HPDE6-E6E7 (cell line): ENCODE measurements at regions not wholly inside any gene's neighbourhood (a gene's known extent, or its start where the extent isn't known, plus 50 kb on each side); places are given as distances from the start of the nearest gene placed in this dataset.
"Not testable (repeated sequence)": the region's sequence is repeated elsewhere in the genome, so short reads cannot be mapped to it uniquely, and the experiment has no call there.

Experiments
- DNase-seq: peaks from one replicate; pipeline ENCODE4 v3.0.0; 2011; ENCODE audit warnings: missing footprints; ENCODE audit errors: extremely low spot score

DNA sequence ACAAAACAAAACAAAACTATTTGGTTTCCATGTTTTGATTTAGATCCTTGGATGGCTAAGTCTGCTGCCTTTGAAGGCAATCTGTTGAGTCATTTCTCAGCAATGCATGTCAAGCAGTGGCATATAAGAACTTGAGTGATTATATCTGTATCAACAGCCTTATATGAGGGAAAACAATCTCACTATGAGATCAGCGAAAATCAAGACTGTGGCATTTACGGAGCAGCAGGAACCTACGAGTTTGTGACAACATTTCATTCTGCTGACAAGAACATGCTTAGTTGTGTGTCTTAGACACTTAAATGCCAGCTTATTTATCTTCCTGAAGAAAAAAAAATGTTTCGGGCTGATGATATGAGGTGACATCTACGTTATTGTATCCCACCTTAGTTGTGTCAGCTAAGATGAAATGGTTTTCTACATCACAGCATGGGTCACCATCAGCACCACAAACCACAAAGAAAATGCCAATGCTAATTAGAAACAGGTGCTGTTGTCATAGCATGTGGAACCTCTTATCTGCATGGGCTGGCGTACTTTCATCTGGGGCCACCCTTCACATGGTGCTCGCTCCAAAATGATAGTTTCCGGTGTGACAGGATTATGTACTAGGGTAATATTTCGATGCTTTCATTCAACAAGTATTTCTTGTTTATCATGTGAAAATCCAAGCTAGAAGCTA is 1085.5 kb downstream of the SORCS1 start:
- no peak for DNase-seq

DNA sequence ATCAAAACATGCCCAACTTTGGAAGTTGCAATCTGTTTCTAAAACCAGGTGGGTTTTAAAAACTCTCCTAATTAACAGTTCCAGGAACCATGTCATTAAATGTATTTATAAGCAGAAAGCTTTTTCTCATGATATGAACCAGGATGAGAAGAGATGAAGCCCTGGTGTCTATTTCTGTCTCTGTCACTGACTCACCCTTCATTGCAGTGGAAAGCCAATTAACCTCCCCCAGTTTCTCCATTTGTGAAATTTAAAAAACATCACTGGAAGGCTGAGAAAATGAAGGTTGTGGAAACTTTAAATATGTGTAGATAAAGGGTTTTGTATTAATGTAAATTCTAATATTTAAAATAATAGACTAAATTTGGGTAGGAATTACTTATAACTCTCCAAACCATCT is 1088.0 kb downstream of the SORCS1 start:
- no peak for DNase-seq

DNA sequence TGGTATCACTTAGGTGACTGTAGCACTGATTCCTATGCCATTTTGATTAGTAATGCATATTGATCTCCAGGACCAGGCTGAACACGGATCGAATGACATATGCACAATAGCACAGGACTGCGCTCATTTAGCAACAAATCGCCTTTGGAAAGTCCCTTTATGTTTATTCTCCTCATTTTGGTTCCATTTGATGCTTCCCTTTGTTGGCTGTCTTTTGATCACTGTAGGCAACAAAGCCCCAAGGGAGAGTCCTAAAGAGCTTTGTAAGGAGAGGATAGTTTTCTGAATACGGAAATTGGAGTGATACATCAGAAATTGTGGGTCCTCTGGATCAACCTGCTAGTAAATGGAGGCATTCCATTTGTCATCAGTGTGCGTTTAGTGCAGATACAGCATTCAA is 1111.4 kb downstream of the SORCS1 start:
- DNase-seq, result no peak

DNA sequence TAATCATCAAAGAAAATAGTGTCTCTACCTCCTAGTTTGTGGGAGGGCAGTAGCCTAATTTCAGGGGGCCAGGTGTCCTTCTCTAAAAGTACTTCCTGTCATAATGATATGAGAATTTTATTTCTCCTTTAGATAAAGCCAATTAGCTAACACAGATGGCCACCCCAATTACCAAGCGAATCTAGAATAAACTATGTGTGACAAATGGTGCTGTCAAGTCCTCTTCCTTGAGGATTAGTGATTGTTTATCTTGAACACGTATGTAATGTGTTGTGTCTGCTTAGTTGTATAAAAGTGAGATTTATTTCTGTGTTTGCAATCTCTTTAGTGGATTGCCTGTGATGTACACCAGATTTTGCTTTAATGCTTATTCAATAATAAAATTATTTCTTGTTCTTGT is 1120.0 kb downstream of the SORCS1 start:
- DNase-seq, result no peak

DNA sequence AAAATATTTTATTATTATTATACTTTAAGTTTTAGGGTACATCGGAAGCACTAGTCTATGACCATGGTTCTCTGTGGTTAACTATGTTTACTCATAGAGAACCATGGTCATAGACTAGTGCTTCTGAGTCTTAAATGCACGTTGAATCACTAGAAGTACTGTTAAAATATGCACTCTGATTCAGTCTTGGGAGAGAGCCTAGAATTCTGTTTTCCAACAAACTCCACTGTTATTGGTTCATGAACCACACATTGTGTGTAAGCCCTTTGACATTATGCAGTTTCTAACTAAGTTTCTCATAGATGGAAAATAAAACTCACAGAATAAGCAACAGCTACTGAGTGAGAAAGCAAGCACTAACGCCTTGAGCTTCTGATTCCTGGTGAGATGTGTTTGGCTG is 1120.6 kb downstream of the SORCS1 start:
- DNase-seq, result no peak

DNA sequence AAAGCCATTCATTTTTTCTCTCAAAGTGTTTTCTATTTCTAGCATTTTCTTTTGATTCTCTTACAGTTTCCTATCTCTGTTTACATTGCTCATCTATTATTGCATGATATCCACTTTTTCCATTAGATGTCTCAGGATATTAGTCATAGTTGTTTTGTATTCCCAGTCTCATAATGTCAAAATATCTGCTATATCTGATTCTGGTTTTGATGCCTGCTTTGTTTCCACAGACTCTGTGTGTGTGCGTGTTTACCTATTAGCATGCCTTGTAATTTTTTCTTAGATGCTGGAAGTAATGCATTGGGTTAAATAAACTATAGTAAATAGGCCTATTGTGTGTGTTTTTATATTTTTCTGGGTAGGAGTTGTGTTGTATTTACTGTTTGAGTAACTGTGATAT is 1126.3 kb downstream of the SORCS1 start:
- DNase-seq, result no peak

DNA sequence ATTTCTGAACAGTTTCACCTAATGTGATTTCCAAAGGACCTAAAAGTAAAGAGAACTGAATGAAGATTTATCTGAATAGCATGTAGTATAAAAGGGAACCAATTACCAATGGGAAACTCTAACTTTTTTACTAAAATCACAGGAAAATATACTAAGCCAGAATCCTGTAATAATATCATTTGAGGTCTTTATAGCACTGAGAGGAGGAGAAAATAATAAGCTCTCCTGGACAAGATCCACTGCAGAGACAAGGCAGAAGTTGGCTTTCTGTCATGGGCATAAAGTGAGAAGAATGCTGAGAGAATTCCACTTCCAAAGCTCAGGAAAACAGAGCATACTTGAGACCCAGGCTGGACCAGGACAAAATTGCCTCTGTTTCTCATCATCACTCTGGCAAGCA is 1131.4 kb downstream of the SORCS1 start:
- DNase-seq, result no peak

DNA sequence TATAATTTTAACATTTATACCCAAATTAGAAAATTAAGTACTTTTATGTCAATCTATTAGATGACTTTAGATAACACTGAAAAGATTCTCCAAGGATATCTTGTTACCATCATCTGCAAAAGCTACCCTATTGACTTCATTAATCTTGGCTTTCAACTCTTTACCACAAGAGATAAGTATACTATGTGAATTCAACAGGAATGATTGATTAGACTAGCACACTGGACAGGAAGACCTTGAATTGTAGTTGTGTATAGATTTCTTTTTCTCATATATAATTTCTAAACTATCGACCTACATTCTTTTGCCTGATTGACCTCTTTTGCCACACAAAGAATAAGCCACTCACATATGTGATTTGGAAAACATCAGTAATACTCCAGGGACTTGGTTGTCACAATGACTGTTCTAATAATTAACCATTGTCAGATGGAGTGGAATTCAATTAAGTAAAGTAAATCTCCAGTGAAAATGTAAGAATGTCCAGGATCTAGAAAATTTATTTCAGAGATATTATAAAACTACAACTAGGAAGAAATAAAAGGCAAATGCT is 1132.0 kb downstream of the SORCS1 start:
- DNase-seq, result no peak

DNA sequence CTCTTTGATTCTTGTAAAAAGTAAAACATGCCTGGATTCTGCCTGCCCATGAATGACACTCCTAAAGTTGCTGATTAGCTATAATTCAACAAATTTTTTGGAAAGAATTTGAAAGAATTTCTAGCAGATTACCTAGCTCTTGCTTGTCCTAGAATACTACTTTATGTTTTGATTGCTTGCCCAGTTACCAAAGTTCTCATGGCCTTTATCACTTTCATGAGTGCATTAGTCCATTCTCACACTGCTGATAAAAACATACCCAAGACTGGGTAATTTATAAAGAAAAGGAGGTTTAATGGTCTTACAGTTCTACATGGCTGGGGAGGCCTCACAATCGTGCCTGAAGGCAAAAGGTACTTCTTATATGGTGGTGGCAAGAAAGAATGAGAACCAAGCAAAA is 1137.3 kb downstream of the SORCS1 start:
- DNase-seq, result no peak

DNA sequence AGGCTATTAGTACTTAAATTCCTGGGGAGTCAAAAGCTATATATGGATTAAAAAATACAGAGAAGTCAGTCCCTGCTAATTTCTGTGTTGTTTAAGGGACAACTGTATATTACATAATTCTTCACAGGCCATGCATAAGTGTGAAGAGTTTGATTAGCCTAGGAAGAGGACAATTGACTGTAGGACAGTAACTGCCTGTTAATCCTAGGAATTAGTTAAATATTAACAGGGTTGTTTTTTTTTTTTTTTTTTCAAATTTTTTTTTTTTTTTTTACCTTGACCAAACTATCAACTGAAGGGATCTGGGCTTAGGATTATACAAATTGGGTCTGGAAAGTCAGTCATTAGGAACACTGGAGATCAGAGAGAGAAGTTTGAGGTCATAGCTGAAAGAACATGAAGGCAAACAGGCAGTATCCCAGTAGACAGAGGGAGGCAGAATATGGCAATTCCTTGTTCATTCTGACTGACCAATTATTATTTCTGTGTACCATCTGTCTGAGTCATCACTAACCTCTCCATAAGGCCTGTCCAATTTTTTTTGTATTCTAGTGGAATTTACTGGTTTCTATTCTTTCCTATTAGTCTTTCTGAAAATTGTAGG is 1139.2 kb downstream of the SORCS1 start:
- no peak for DNase-seq

DNA sequence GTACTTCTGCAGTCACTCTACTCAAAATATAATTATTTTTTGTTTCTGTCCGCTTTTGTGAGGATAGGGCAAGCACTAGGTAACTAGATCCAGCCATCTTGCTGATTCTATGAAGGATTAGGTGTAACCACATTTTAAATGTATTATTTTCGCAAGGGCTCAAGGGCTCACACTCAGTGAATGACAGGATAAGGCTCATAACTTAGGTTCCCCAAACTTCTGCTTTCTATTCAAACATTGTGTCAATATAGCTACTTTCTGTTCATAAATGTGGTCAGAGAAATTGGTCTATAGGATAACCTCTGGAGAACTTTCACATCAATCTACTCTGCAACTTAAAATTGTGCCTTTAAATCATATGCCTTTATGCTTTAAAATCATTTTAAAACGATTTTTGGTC is 1141.2 kb downstream of the SORCS1 start:
- DNase-seq, result no peak

DNA sequence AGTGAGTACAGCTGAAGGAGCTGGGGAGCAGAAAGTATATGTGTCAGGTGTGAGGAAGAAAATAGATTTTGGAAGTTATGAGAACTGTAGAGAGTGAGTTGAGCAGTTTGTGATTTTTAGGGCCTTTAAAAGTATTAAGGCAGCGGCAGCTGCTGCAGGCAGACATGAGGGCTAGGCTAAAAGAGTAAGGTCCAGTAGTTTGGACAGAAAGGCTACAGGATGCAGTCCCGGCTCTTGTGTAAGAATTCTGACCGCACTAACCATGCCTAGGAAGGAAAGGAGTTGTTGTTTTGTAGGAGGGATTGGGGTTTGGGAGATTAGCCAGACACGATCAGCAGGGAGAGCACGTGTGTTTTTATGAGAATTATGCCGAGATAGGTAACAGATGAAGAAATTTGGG is 1144.9 kb downstream of the SORCS1 start:
- DNase-seq, result not testable (repeated sequence)

DNA sequence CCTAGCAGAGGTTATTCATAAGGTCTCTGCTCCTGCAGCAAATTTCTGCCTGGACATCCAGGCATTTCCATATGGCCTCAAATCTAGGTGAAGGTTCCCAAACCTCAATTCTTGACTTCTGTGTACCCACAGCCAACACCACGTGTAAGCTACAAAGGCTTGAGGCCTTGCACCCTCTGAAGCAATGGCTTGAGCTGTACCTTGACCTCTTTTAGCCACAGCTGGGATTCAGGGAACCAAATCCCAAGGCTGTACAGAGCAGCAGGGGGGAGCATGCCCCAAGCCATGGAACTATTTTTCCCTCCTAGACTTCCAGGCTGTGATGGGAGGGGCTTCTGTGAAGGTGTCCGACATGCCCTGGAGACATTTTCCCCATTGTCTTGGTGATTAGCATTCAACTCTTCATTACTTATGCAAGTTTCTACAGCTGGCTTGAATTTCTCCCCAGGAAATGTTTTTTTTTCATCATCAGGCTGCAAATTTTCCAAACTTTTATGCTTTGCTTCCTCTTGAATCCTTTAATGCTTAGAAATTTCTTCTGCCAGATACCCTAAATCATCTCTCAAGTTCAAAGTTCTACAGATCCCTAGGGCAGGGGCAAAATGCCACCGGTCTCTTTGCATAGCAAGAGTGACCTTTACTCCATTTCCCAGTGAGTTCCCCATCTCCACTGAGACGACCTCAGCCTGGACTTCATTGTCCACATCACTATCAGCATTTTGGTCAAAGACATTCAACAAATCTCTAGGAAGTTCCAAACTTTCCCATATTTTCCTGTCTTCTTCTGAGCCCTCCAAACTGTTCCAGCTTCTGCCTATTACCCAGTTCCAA is 1148.9 kb downstream of the SORCS1 start:
- not testable (repeated sequence) for DNase-seq

DNA sequence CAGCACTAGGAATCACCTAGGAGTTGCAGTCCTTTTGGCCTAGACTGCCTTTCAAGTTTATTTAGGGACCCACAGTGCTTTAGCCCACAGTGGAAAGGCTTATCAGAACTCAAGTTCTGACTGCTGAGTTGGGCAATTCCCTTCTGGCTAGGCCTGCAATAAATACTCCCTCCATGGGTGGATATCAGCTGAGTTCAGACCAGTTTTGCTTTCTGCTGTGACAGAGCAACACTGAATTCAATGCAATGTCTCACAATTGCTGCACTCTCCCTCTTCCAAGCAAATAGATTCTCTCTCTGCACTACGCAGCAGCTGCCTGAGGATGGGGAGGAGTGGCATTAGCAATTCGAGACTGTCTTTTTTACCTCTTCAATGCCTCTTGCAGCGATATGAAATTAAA is 1153.3 kb downstream of the SORCS1 start:
- no peak for DNase-seq

DNA sequence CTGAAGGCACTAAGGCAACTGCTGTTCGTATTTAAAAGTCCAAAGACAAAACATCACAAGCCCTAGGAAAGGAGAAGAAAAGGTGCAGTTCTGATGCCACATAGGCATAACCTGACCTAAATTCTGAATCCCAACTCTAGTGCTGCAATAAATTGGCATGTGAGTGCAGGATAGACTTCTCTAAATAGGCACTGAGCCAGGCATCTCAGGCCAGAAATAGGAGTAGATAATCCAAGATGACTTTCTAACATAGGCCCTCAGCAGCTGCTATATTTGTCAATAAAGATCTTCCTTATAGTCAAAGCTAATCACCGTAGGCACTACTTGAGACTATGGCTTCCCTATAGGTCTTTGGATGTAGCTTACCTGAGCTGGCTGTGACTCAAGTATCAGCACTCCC is 1163.8 kb downstream of the SORCS1 start:
- no peak for DNase-seq

DNA sequence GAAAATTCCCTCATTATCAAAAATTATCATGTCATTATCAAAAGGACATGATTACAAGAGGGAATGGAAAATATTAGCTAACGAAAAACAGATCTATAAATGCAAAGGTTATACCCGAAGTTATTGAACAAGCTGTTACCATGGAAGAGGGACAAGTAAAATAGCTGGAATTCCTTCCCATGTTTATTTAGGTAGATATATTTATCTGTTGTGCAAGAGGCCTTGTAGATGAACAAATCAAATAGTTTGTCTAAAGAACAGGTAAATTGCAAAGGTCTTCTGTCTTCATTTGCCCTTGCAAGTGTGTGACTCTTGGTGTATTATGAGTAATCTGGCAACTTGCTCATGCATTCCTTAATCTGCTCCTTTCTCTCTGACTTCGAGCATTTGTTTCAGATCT is 1170.9 kb downstream of the SORCS1 start:
- no peak for DNase-seq

DNA sequence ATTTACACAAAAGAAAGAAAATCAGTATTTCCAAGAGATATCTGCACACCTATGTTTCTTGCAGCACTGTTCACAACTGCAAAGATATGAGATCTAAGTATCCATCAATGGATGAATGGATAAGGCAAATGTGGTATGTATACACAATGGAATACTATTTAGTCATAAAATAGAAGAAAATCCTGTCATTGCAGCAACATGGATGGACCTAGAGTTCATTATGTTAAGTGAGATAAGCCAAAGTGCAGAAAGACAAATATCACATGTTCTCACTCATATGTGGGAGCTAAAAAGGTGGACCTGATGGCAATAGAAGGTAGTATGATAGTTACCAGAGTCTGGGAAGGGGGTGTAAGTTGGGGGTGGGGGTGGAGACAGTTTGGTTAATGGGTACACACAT is 1171.6 kb downstream of the SORCS1 start:
- no peak for DNase-seq

DNA sequence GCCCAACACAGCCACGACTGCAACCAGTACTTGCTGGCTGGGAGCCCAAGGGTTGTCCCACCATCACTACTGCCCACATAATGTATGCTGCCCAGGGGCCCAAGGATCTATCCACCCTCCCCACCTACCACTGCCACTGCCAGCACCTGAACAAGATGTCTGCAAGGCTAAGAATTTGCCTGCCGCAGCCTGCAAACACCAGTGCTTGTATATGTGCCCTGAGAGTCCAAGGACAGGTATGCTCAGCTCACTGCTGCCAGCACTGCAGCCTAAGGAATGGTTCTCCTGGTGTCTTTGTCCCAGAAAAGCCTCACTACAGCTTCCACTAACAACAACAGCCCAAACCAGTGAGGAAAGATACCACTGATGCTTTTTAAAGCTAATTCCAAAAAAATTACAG is 1174.0 kb downstream of the SORCS1 start:
- no peak for DNase-seq

DNA sequence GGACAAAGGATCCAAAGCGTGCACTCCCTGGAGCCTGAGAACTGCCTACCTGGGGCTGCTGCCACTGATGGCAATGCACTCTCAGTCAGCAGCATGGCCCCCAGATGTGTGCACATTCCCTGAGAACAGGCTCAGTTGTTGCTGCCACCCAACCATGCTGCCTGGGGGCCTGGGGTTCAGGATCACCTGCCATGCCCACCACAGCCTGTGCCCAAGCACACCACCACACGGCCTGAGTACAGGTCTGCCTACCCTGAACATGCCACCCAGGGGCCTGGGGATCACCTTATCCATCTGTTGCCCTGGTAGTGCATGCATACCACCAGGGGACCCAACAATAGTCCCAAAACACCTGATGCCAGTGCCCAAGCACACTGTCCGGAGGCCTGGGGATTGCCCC is 1174.5 kb downstream of the SORCS1 start:
- DNase-seq, result no peak

DNA sequence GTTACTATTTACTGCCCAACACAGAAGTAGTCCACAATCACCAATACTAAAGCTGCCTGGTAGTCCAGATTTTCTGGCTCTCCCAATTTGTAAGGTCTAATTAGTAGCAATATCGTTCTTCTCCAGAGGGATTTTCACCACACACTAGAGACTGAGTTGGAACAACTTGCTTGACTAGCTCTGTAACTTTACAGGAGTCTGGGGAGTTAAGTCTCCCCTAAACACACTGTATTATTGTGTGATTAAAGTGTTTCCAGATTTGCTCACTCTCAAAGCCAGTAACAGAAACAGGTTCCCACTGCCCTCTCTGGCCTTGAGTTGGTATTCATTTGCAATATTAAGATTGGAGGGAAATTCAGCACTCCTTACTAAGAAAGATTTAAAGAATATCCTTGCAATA is 1175.7 kb downstream of the SORCS1 start:
- no peak for DNase-seq

DNA sequence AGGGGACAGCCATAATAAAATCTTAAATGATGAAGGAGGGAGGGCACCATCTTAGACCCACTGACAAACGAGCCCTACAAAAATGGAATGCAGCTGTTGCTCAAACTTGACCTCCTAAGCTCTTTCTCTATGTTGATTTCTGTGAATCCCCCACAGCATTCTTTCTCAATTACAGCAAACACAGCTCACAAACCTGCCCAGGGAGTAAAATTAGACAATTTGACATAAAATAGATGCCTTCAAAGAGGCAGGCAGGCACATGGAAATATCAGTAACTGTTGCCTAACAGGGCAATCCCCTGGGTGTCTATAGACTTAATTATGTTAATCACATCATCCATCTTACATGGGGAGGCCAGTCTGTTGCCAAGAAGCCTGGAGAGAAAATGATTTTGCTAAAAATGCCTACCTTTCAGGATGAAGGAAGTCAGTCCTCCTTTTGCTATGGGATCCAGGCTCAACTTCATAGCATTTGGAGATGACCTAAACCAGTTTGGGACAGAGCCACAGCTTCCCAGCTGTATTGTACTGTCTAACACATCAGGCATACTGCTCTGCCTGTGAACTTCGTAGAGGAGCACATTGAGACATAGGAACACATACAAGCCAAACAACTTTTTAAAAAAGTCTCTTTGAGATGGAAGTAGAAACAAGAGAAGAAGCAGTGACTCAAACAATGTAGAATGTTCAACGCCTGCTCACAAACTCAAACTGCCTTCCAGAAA is 1177.4 kb downstream of the SORCS1 start:
- no peak for DNase-seq

DNA sequence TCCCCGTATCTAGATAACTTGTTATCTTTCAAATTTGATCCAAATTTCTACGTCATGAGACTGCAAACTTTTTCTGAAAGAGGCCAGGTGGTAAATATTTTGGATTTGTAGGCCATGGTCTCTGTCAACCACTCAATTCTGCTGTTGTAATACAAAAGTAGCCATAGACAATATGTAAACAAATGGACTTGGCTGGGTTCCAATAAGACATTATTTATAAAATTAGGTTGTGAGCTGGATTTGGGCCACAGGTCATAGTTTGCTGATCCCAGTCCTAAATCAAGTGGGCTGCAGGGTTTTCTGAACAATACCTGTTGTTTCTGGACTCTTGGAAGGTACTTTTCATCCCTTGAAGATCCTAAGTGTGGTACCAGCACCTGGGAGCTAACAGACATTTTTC is 1178.0 kb downstream of the SORCS1 start:
- no peak for DNase-seq
